WTC11 (cell line): ENCODE measurements at regions not wholly inside any gene's neighbourhood (a gene's known extent, or its start where the extent isn't known, plus 50 kb on each side); places are given as distances from the start of the nearest gene placed in this dataset.

Experiments used
- ATAC-seq: fragments of 200-7000 bp; cut with Tn5 transposase; 2 replicates; pipeline ENCODE4 v1.10.0; 2021; ENCODE audit warnings: mild to moderate bottlenecking, moderate library complexity
- CTCF ChIA-PET: fragments of 300-600 bp; sonication (Branson Sonifier 250); formaldehyde crosslinking; loops from one replicate; lab custom pipeline; 2021; ENCODE audit warnings: antibody characterized with exemption; lab: Charles Lee
- POLR2A ChIA-PET: fragments of 350-600 bp; sonication (Branson Sonifier 250); formaldehyde crosslinking; loops from one replicate; lab custom pipeline; 2021; ENCODE audit warnings: antibody characterized with exemption; lab: Charles Lee
- DNase-seq: peaks from one replicate; pipeline ENCODE4 v3.0.0; 2021; ENCODE audit warnings: low spot score
- H3K27ac Mint-ChIP-seq: 2 replicates; pipeline ENCODE4 v1.8.0; 2021; ENCODE audit warnings: mixed read lengths
- H3K27me3 Mint-ChIP-seq: 2 replicates; pipeline ENCODE4 v1.8.0; 2021; ENCODE audit warnings: low read depth, mild to moderate bottlenecking, moderate library complexity, mixed read lengths
- H3K36me3 Mint-ChIP-seq: 2 replicates; pipeline ENCODE4 v1.8.0; 2021; ENCODE audit warnings: mixed read lengths
- H3K4me1 Mint-ChIP-seq: 2 replicates; pipeline ENCODE4 v1.8.0; 2022; ENCODE audit warnings: mixed read lengths
- H3K4me3 Mint-ChIP-seq: 2 replicates; pipeline ENCODE4 v1.8.0; 2021; ENCODE audit warnings: mild to moderate bottlenecking, moderate library complexity, mixed read lengths
- H3K9me3 Mint-ChIP-seq: 2 replicates; pipeline ENCODE4 v1.8.0; 2021; ENCODE audit warnings: mixed read lengths
- FOXJ3 ChIP-seq: sonication (generic); formaldehyde crosslinking; IDR thresholded peaks from 2 replicates; pipeline ENCODE4 v1.9.0; 2021; ENCODE audit warnings: missing genetic modification reagents, mild to moderate bottlenecking, borderline replicate concordance
- FOXP1 ChIP-seq: sonication (generic); formaldehyde crosslinking; IDR thresholded peaks from 2 replicates; pipeline ENCODE4 v1.8.0; 2022; ENCODE audit warnings: missing genetic modification reagents, mild to moderate bottlenecking, moderate library complexity, borderline replicate concordance
- GRHL2 ChIP-seq: fragments of 250-450 bp; sonication (Bioruptor Pico); IDR thresholded peaks from 2 replicates; pipeline ENCODE4 v1.8.0; 2022; ENCODE audit warnings: mild to moderate bottlenecking, moderate library complexity; ENCODE audit not compliant: insufficient replicate concordance, severe bottlenecking
- IRF2 ChIP-seq: sonication (generic); formaldehyde crosslinking; IDR thresholded peaks from 2 replicates; pipeline ENCODE4 v1.8.0; 2022; ENCODE audit warnings: low read depth, missing genetic modification reagents, borderline replicate concordance
- JUN ChIP-seq: sonication (generic); formaldehyde crosslinking; IDR thresholded peaks from 2 replicates; pipeline ENCODE4 v1.8.0; 2023; ENCODE audit warnings: mild to moderate bottlenecking, missing genetic modification reagents
- KAT7 ChIP-seq: sonication (generic); formaldehyde crosslinking; IDR thresholded peaks from 2 replicates; pipeline ENCODE4 v1.8.1; 2023; ENCODE audit warnings: missing genetic modification reagents, mild to moderate bottlenecking, borderline replicate concordance
- MAX ChIP-seq: sonication (generic); formaldehyde crosslinking; IDR thresholded peaks from 2 replicates; pipeline ENCODE4 v1.8.0; 2022; ENCODE audit warnings: mild to moderate bottlenecking, missing genetic modification reagents
- MYBL2 ChIP-seq: sonication (generic); formaldehyde crosslinking; IDR thresholded peaks from 2 replicates; pipeline ENCODE4 v1.8.1; 2023; ENCODE audit warnings: mild to moderate bottlenecking, moderate library complexity, missing genetic modification reagents
- OVOL2 ChIP-seq: fragments of 250-450 bp; sonication (Bioruptor Pico); IDR thresholded peaks from 2 replicates; pipeline ENCODE4 v1.9.0; 2021; ENCODE audit warnings: mild to moderate bottlenecking, borderline replicate concordance
- SMAD4 ChIP-seq: sonication (generic); formaldehyde crosslinking; IDR thresholded peaks from 2 replicates; pipeline ENCODE4 v1.8.0; 2022; ENCODE audit warnings: mild to moderate bottlenecking, missing genetic modification reagents
- SP1 ChIP-seq: sonication (generic); formaldehyde crosslinking; conservative IDR thresholded peaks from 2 replicates; pipeline ENCODE4 v1.8.1; 2022; ENCODE audit warnings: missing genetic modification reagents
- TP53 ChIP-seq: sonication (generic); formaldehyde crosslinking; IDR thresholded peaks from 2 replicates; pipeline ENCODE4 v1.8.1; 2023; ENCODE audit warnings: mild to moderate bottlenecking, missing genetic modification reagents
- ZNF121 ChIP-seq: sonication (generic); formaldehyde crosslinking; IDR thresholded peaks from 2 replicates; pipeline ENCODE4 v1.8.0; 2023; ENCODE audit warnings: missing genetic modification reagents
- ZNF219 ChIP-seq: sonication (generic); formaldehyde crosslinking; IDR thresholded peaks from 2 replicates; pipeline ENCODE4 v1.8.0; 2023; ENCODE audit warnings: missing genetic modification reagents, mild to moderate bottlenecking, borderline replicate concordance
- ZNF423 ChIP-seq: fragments of 250-450 bp; sonication (Bioruptor Pico); IDR thresholded peaks from 2 replicates; pipeline ENCODE4 v2.1.2; 2022; ENCODE audit warnings: mild to moderate bottlenecking, moderate library complexity
- ZNF512 ChIP-seq: sonication (generic); formaldehyde crosslinking; IDR thresholded peaks from 2 replicates; pipeline ENCODE4 v1.8.1; 2022; ENCODE audit warnings: missing genetic modification reagents, borderline replicate concordance
- ZNF671 ChIP-seq: fragments of 250-450 bp; sonication (Bioruptor Pico); IDR thresholded peaks from 2 replicates; pipeline ENCODE4 v1.8.0; 2021; ENCODE audit warnings: mild to moderate bottlenecking
- TF ChIP-seq, protein P1 (sequence below): sonication (generic); formaldehyde crosslinking; conservative IDR thresholded peaks from 2 replicates; pipeline ENCODE4 v1.8.1; 2023; ENCODE audit warnings: mild to moderate bottlenecking, low read depth, missing genetic modification reagents, moderate library complexity
- TF ChIP-seq, protein P2 (sequence below): sonication (generic); formaldehyde crosslinking; IDR thresholded peaks from 2 replicates; pipeline ENCODE4 v1.8.0; 2022; ENCODE audit warnings: missing genetic modification reagents
- TF ChIP-seq, protein P3 (sequence below): sonication (generic); formaldehyde crosslinking; IDR thresholded peaks from 2 replicates; pipeline ENCODE4 v1.8.1; 2023; ENCODE audit warnings: mild to moderate bottlenecking, missing genetic modification reagents, moderate library complexity

- peaks cover 99% of the 10 kb centered on the region for H3K27me3 Mint-ChIP-seq
- CTCF ChIA-PET: no interaction called here
- TF ChIP-seq JUN (CRISPR knock-in tag) (no peak), ZNF121 (CRISPR knock-in tag) (no peak), FOXJ3 (CRISPR knock-in tag) (no peak), KAT7 (CRISPR knock-in tag) (no peak), ZNF423 (CRISPR knock-in tag) (no peak), GRHL2 (no peak), IRF2 (no peak), MAX (CRISPR knock-in tag) (no peak), FOXP1 (CRISPR knock-in tag) (no peak), ZNF512 (CRISPR knock-in tag) (no peak)
- TF ChIP-seq, protein P1, sequence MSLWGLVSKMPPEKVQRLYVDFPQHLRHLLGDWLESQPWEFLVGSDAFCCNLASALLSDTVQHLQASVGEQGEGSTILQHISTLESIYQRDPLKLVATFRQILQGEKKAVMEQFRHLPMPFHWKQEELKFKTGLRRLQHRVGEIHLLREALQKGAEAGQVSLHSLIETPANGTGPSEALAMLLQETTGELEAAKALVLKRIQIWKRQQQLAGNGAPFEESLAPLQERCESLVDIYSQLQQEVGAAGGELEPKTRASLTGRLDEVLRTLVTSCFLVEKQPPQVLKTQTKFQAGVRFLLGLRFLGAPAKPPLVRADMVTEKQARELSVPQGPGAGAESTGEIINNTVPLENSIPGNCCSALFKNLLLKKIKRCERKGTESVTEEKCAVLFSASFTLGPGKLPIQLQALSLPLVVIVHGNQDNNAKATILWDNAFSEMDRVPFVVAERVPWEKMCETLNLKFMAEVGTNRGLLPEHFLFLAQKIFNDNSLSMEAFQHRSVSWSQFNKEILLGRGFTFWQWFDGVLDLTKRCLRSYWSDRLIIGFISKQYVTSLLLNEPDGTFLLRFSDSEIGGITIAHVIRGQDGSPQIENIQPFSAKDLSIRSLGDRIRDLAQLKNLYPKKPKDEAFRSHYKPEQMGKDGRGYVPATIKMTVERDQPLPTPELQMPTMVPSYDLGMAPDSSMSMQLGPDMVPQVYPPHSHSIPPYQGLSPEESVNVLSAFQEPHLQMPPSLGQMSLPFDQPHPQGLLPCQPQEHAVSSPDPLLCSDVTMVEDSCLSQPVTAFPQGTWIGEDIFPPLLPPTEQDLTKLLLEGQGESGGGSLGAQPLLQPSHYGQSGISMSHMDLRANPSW (CRISPR knock-in tag): no peak
- TF ChIP-seq, protein P2, sequence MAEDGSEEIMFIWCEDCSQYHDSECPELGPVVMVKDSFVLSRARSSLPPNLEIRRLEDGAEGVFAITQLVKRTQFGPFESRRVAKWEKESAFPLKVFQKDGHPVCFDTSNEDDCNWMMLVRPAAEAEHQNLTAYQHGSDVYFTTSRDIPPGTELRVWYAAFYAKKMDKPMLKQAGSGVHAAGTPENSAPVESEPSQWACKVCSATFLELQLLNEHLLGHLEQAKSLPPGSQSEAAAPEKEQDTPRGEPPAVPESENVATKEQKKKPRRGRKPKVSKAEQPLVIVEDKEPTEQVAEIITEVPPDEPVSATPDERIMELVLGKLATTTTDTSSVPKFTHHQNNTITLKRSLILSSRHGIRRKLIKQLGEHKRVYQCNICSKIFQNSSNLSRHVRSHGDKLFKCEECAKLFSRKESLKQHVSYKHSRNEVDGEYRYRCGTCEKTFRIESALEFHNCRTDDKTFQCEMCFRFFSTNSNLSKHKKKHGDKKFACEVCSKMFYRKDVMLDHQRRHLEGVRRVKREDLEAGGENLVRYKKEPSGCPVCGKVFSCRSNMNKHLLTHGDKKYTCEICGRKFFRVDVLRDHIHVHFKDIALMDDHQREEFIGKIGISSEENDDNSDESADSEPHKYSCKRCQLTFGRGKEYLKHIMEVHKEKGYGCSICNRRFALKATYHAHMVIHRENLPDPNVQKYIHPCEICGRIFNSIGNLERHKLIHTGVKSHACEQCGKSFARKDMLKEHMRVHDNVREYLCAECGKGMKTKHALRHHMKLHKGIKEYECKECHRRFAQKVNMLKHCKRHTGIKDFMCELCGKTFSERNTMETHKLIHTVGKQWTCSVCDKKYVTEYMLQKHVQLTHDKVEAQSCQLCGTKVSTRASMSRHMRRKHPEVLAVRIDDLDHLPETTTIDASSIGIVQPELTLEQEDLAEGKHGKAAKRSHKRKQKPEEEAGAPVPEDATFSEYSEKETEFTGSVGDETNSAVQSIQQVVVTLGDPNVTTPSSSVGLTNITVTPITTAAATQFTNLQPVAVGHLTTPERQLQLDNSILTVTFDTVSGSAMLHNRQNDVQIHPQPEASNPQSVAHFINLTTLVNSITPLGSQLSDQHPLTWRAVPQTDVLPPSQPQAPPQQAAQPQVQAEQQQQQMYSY (CRISPR knock-in tag): no peak
- TF ChIP-seq, protein P3, sequence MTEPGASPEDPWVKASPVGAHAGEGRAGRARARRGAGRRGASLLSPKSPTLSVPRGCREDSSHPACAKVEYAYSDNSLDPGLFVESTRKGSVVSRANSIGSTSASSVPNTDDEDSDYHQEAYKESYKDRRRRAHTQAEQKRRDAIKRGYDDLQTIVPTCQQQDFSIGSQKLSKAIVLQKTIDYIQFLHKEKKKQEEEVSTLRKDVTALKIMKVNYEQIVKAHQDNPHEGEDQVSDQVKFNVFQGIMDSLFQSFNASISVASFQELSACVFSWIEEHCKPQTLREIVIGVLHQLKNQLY (CRISPR knock-in tag): no peak
- TF ChIP-seq, all 79 proteins: peak for 0
- no peak for DNase-seq
- H3K4me3 Mint-ChIP-seq: no peak overlapping the region
- POLR2A ChIA-PET: no interaction called here
- peaks cover 16% of the 10 kb centered on the region for H3K9me3 Mint-ChIP-seq
- peaks cover 8% of the 10 kb centered on the region for H3K4me1 Mint-ChIP-seq
- H3K36me3 Mint-ChIP-seq: no peaks in the 10 kb centered on the region; the same call in 1 of the 2 replicates
- ATAC-seq: no peak
- H3K27ac Mint-ChIP-seq: no peak overlapping the region
These were observed 55.2 kb downstream of the GCC1 start for GRCh38 chr7:127530148-127530547.

GRCh38 chr7:127527561-127527960 is 57.8 kb downstream of the GCC1 start:
- no peak for DNase-seq

More at GRCh38 chr7:127527561-127527960, 57.8 kb downstream of the GCC1 start:
- H3K27ac Mint-ChIP-seq: no peak overlapping the region
- no peak overlapping the region for H3K4me3 Mint-ChIP-seq
- H3K36me3 Mint-ChIP-seq: no peaks in the 10 kb centered on the region; the same call in 1 of the 2 replicates
- H3K4me1 Mint-ChIP-seq: peaks cover 8% of the 10 kb centered on the region
- H3K27me3 Mint-ChIP-seq: peaks cover 99% of the 10 kb centered on the region
- peaks cover 23% of the 10 kb centered on the region for H3K9me3 Mint-ChIP-seq
- peak; percentile 59; the same call in 1 of the 2 replicates for ATAC-seq
- ChIA-PET POLR2A (no interaction called here), CTCF (interaction anchor here (0.8 to 1.7 kb wide), 3 partner anchors 13 to 80 kb away, joined by 3 to 5 read pairs (median 3); no protein-coding TSS in a partner anchor)
- TF ChIP-seq MYBL2 (CRISPR knock-in tag): no peak
- no peak for TF ChIP-seq SP1 (CRISPR knock-in tag)
- TF ChIP-seq OVOL2 (CRISPR knock-in tag): no peak
- TF ChIP-seq SMAD4: no peak
- TF ChIP-seq TP53 (CRISPR knock-in tag): no peak
- no peak for TF ChIP-seq ZNF671 (CRISPR knock-in tag)
- no peak for TF ChIP-seq ZNF219 (CRISPR knock-in tag)
